ENCODE measurements at regions not wholly inside any gene's neighbourhood (a gene's known extent, or its start where the extent isn't known, plus 50 kb on each side); places are given as distances from the start of the nearest gene placed in this dataset.
A peak's percentile ranks its signal among the peaks of the same experiment; 100 is the strongest.
"Not testable (repeated sequence)": the region's sequence is repeated elsewhere in the genome, so short reads cannot be mapped to it uniquely, and the experiment has no call there.

DNA sequence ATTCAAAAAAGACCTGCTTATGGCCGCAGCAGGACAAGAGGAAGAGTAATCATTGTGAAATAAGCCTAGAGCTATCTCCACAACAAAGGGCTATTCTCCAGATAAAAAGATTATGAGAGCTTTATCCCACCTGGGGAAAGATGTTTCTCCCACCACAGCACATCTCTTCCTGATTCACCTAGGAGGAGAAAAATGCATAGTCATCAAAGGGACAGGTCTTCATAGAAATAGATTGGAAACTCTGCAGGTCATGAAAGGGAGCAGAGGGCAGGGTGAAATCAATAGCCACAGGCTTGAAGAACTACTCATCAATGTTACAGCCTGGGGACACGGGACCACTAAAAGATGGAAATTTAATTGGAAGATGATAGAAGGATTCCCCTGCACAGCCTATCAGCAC, 453.8 kb upstream of the TMEM132C start:
- intact Hi-C loops (cut with DNase I), result no loop called here
- DNase-seq (no peak), ATAC-seq (ENCODE audit: poor library complexity) (no peak)

- ATAC-seq (ENCODE audit: poor library complexity) (no peak), DNase-seq (no peak)
- intact Hi-C loops (cut with DNase I), result no loop called here
Observed at GRCh38 chr12:127819056-127819455, 447.9 kb upstream of the TMEM132C start.

GRCh38 chr12:127820271-127820670, 446.7 kb upstream of the TMEM132C start:
- ATAC-seq (ENCODE audit: poor library complexity) (no peak), DNase-seq (no peak)
- intact Hi-C loops (cut with DNase I), result no loop called here

DNA sequence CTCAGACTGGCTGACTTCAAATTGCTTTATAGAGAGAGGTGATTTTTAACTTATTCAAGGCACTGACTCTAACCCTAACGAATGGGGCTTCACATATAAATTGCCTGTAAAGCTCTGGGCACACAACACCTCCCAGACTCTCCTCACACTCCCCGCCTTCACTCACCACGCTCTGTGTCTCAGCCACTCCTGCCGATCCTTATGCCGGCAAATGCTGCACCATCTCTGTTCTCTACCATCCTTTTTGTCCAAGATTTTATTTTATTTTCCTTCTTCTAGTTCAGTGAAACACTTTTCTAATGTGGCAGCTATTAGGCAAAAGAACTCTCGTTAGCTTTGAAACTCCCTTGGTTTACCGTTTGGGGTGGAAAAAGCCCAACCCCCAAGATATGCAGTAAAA, 446.1 kb upstream of the TMEM132C start:
- no peak for ATAC-seq (ENCODE audit: poor library complexity)
- intact Hi-C loops (cut with DNase I), result no loop called here
- DNase-seq, result no peak

GRCh38 chr12:127822809-127823411, 444.1 kb upstream of the TMEM132C start:
- ATAC-seq (ENCODE audit: poor library complexity) (peak; percentile 46), DNase-seq (no peak)
- intact Hi-C loops (cut with DNase I), result no loop called here

DNA sequence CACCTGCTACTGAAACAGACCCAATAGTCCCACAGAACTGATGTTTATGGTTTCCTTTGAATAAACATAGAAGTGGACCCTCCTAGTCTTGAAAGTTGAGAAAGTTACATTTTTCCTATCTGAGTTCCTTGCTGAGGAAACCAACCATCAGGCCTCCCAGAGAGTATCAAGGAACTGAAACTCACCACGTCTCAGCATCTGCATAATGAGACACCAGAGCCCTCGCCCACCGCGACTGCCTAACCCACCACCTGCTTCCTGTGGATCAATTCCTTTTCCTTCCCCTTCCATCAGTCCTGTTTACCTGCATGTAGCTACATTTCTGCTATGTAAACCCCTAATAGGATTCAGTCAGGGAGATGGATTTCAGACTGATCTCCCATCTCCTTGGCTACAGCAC, 443.2 kb upstream of the TMEM132C start:
- ATAC-seq (ENCODE audit: poor library complexity) (no peak), DNase-seq (no peak)
- intact Hi-C loops (cut with DNase I), result no loop called here

- intact Hi-C loops (cut with DNase I), result no loop called here
- ATAC-seq (ENCODE audit: poor library complexity) (no peak), DNase-seq (no peak)
Observed at GRCh38 chr12:127829281-127830064, 437.5 kb upstream of the TMEM132C start.

DNA sequence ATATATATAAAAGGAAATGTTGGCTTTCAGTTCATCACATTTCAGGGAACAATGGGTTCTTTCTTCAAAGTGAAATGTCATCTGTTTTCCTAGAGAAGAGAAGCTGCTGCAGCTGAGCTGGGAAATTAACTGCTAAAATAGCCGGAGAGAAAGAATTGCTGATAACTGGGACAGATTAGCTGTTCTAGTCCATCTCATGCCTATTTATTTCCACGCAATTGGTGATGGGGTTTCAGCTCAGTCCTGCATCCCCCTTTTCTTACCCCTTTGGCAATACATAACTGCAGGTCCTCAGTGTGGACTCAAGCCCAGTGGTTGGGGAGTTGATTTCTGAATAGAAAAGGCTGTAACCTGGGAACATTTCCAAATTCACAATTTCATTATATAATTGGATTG, 436.9 kb upstream of the TMEM132C start:
- no peak for DNase-seq
- no peak for ATAC-seq (ENCODE audit: poor library complexity)
- intact Hi-C loops (cut with DNase I), result no loop called here

DNA sequence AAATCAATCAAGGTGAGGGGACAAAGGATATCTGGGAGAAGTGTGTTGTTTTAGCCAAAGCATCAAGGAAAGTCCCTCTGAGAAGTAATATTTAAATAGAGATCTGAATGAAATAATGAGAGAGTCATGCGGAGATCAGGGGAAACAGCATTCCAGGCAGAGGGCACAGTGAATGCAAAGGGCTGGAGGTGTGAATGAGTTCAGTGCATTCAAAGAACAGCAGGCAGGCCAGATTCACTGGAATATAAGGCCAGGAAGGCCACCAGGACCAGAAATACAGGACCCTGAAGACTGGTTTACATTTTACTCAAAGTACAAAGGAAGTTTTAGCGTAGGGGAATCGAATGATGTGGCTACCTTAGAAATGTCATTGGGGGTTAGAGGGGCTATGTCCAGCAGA, 436.2 kb upstream of the TMEM132C start:
- ATAC-seq (ENCODE audit: poor library complexity) (no peak), DNase-seq (no peak)
- intact Hi-C loops (cut with DNase I), result no loop called here

- ATAC-seq (ENCODE audit: poor library complexity) (no peak), DNase-seq (no peak)
- intact Hi-C loops (cut with DNase I), result no loop called here
Observed at GRCh38 chr12:127832172-127832571, 434.8 kb upstream of the TMEM132C start.

- intact Hi-C loops (cut with DNase I); ATAC-seq (ENCODE audit: poor library complexity); DNase-seq: not testable (repeated sequence)
Observed at GRCh38 chr12:127836802-127837201, 430.2 kb upstream of the TMEM132C start.

DNA sequence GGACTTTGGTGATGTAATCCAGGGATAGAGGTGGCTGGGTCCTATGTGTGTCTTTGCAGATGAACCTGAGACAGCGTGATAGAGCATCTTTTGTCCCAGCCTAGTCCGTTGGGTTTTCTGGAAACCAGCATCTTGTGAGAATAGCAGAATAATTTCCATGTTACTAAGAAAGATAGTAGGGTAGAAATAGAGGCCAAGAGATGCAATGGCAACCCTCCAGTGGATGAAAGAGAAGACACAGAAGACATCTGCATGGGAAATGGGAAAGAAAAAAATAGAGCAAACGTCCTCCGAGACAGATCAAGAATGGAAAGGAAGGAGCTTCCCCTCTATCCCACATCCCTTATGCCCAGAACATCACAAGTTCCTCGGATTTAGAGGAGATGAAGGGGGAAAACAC, 409.3 kb upstream of the TMEM132C start:
- ATAC-seq (ENCODE audit: poor library complexity) (no peak), DNase-seq (no peak)
- intact Hi-C loops (cut with DNase I), result no loop called here

DNA sequence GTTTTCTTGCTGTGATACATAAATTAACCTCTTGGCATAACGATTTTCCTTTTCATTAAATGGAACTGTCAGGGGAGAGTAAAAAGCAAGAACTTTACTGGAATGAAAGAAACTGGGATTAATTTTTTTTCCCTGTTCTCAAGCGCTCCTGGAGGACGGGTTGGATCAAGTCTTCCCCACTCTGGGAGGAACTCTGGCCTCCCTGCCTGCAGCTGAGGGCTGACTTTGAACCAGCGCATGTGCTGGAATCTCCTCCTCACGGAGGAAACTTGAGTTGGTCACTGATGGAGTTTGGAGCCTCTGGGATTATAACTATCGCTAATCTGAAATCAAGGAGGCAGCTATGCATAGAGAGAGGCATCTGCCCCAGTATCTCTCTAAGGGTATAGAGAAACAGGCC, 406.4 kb upstream of the TMEM132C start:
- intact Hi-C loops (cut with DNase I), result no loop called here
- DNase-seq, result no peak

DNA sequence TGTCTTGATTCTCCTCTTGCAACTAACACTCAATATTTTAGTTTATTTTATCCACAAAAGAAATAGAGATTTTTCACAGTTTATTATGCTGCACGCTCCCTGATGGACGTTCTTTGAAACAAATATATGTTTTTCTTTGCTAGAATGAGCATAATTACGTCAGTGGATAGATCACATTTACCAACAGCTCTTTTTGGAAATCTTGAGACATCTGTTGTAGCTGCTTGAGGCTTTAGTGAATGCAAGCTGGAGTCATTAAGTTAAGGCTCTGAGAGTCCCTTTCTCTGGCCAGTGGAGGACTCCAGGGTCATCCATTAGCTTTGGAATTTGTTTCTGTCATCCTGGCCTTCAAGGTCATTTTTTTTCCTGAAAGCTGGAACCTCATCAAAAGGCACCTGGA, 405.6 kb upstream of the TMEM132C start:
- intact Hi-C loops (cut with DNase I), result no loop called here
- no peak for ATAC-seq (ENCODE audit: poor library complexity)

More for the DNA sequence above, 406.4 kb upstream of the TMEM132C start:
- ATAC-seq (ENCODE audit: poor library complexity), result no peak

GRCh38 chr12:127873306-127873705, 393.7 kb upstream of the TMEM132C start:
- DNase-seq (no peak), ATAC-seq (ENCODE audit: poor library complexity) (no peak)
- intact Hi-C loops (cut with DNase I), result no loop called here

More for the DNA sequence above, 405.6 kb upstream of the TMEM132C start:
- DNase-seq, result no peak

DNA sequence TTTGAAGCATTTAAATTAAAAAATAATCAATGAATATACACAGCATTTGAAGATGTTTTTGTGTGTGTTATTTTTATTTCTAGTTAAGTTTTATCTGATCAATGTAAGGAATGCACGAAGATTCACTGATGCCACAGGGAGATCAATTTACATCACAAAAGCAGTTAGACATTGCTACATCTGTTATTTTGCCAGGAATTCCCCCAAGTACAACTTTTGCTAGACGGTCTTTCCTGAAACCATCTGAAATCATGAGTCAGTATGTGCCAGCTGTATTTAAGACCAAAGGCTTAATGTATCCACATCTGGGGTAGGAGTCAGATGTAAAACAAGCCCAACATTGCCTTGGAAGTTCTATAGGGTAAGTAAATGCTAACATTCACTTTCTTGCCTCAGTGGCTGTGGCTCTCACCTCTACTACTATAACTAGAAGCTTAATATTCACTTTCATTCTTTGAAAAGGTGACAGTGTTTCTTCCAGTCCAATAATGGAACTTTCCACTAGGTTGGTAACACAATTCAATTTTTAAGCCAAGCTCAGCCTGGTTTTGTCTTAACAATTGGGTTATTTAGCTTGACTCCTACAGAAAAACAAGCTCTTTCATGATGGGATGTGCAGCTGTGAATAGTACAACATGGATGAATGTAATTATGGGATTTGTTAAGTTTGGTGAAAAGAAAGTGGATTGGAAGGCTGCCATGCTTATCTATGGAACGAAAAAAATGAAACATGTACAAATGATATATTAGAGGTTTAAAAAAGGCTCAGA, 385.4 kb upstream of the TMEM132C start:
- ATAC-seq (ENCODE audit: poor library complexity) (no peak), DNase-seq (no peak)
- intact Hi-C loops (cut with DNase I), result no loop called here

GRCh38 chr12:127883013-127883412, 384.0 kb upstream of the TMEM132C start:
- intact Hi-C loops (cut with DNase I), result no loop called here
- no peak for ATAC-seq (ENCODE audit: poor library complexity)

GRCh38 chr12:127885954-127886750, 380.8 kb upstream of the TMEM132C start:
- DNase-seq (no peak), ATAC-seq (ENCODE audit: poor library complexity) (no peak)
- intact Hi-C loops (cut with DNase I), result no loop called here

More at GRCh38 chr12:127883013-127883412, 384.0 kb upstream of the TMEM132C start:
- no peak for DNase-seq

GRCh38 chr12:127886827-127887226, 380.1 kb upstream of the TMEM132C start:
- DNase-seq (no peak), ATAC-seq (ENCODE audit: poor library complexity) (no peak)
- intact Hi-C loops (cut with DNase I), result no loop called here

Measured in Right ventricle myocardium superior (tissue), 1 donor.